Tibial nerve (tissue), 4 donors: ENCODE measurements at regions not wholly inside any gene's neighbourhood (a gene's known extent, or its start where the extent isn't known, plus 50 kb on each side); places are given as distances from the start of the nearest gene placed in this dataset.

Experiments used
- DNase-seq, 2 donors: peaks; one replicate each; pipeline ENCODE4 v3.0.0-alpha.2; 2019; ENCODE audit warnings: low spot score in 2 of 2
- H3K27ac ChIP-seq, 4 donors: fragments of 200-600 bp; sonication (generic) in 3 of 4; one replicate each; pipeline ENCODE4 v1.5.1; 2017 to 2019; ENCODE audit warnings: mild to moderate bottlenecking in 1 of 4
- H3K27me3 ChIP-seq, 2 donors: fragments of 200-600 bp; sonication (generic) in 1 of 2; one replicate each; pipeline versions ENCODE4 v1.5.1 to v1.6.0; 2017 to 2019
- H3K36me3 ChIP-seq, 3 donors: fragments of 200-600 bp; sonication (generic); one replicate each; pipeline ENCODE4 v1.5.1; 2018 to 2019
- H3K4me1 ChIP-seq, 4 donors: fragments of 200-600 bp; sonication (generic) in 3 of 4; one replicate each; pipeline ENCODE4 v1.5.1; 2017 to 2019
- H3K4me3 ChIP-seq, 4 donors: fragments of 200-600 bp; sonication (generic) in 3 of 4; one replicate each; pipeline ENCODE4 v1.5.1; 2017 to 2019; ENCODE audit warnings: mild to moderate bottlenecking in 1 of 4, moderate library complexity in 1 of 4
- H3K9me3 ChIP-seq, 4 donors: fragments of 200-600 bp; sonication (generic) in 3 of 4; one replicate each; pipeline ENCODE4 v1.5.1; 2017 to 2019
- CTCF ChIP-seq, 5 experiments: fragments of 200-600 bp in 3 of 5; fragments of 450-650 bp in 2 of 5; sonication (generic) in 3 of 5; IDR thresholded peaks; one replicate each; pipeline ENCODE4 v1.5.1; 2016 to 2019; ENCODE audit warnings: antibody characterized with exemption in 5 of 5, mild to moderate bottlenecking in 3 of 5, moderate library complexity in 2 of 5
- EP300 ChIP-seq, 2 donors: sonication (generic); formaldehyde crosslinking; IDR thresholded peaks; one replicate each; pipeline ENCODE4 v1.6.1; 2017; ENCODE audit warnings: antibody characterized with exemption in 2 of 2, mild to moderate bottlenecking in 1 of 2
- POLR2A ChIP-seq, 2 donors: fragments of 450-650 bp; IDR thresholded peaks; one replicate each; pipeline ENCODE4 v1.6.1; 2017; ENCODE audit warnings: antibody characterized with exemption in 2 of 2, mild to moderate bottlenecking in 2 of 2, moderate library complexity in 2 of 2
- WGBS, 2 donors: methylation state at CpG; one replicate each; pipeline ENCODE4 v1.1.5; 2018; 5-methylcytosine and 5-hydroxymethylcytosine counted together

GRCh38 chr14:60563113-60563512, 54.2 kb downstream of the SIX6 start:
- Histone ChIP-seq H3K4me1 (peaks cover 0 to 20% (median 0%) of the 10 kb centered on the region in 4 donors), H3K27ac (no peak overlapping the region), H3K36me3 (no peaks in the 10 kb centered on the region), H3K4me3 (no peak overlapping the region), H3K27me3 (no peaks in the 10 kb centered on the region), H3K9me3 (no peaks in the 10 kb centered on the region)
- TF ChIP-seq EP300 (IDR thresholded peaks at IDR 0.05) (no peak), POLR2A (IDR thresholded peaks at IDR 0.05) (no peak), CTCF (IDR thresholded peaks at IDR 0.05) (no peak)
- DNase-seq, result no peak
- 22 to 34% methylated on average over 2 of the region's 2 CpGs for WGBS, 2 donors

GRCh38 chr14:60565211-60565610, 56.3 kb downstream of the SIX6 start:
- no peak overlapping the region for H3K27ac ChIP-seq
- no peak for DNase-seq
- WGBS, 2 donors, result 50 to 60% methylated on average over 6 of the region's 6 CpGs

GRCh38 chr14:60566101-60566500, 57.2 kb downstream of the SIX6 start:
- Histone ChIP-seq H3K27me3 (no peaks in the 10 kb centered on the region), H3K4me3 (no peak overlapping the region), H3K36me3 (no peaks in the 10 kb centered on the region), H3K4me1 (peaks cover 0 to 20% (median 0%) of the 10 kb centered on the region in 4 donors), H3K9me3 (no peaks in the 10 kb centered on the region), H3K27ac (no peak overlapping the region)
- DNase-seq, result no peak
- TF ChIP-seq CTCF (IDR thresholded peaks at IDR 0.05), result no peak
- TF ChIP-seq EP300 (IDR thresholded peaks at IDR 0.05), result no peak
- no peak for TF ChIP-seq POLR2A (IDR thresholded peaks at IDR 0.05)
- 81 to 84% methylated on average over 5 of the region's 5 CpGs for WGBS, 2 donors

More at GRCh38 chr14:60565211-60565610, 56.3 kb downstream of the SIX6 start:
- TF ChIP-seq CTCF (IDR thresholded peaks at IDR 0.05) (no peak), EP300 (IDR thresholded peaks at IDR 0.05) (no peak), POLR2A (IDR thresholded peaks at IDR 0.05) (no peak)
- H3K27me3 ChIP-seq, result no peaks in the 10 kb centered on the region
- no peak overlapping the region for H3K4me3 ChIP-seq
- no peaks in the 10 kb centered on the region for H3K9me3 ChIP-seq
- H3K36me3 ChIP-seq, result no peaks in the 10 kb centered on the region
- H3K4me1 ChIP-seq, result peaks cover 0 to 20% (median 0%) of the 10 kb centered on the region in 4 donors

- no peak for DNase-seq
- no peak for TF ChIP-seq CTCF (IDR thresholded peaks at IDR 0.05)
- peak in 1 of 2 donors; percentile 54 for TF ChIP-seq EP300 (IDR thresholded peaks at IDR 0.05)
- H3K27ac ChIP-seq, result no peak overlapping the region
- H3K27me3 ChIP-seq, result no peaks in the 10 kb centered on the region
- H3K4me1 ChIP-seq, result no peaks in the 10 kb centered on the region
- WGBS, 2 donors, result 64 to 71% methylated on average over 4 of the region's 4 CpGs
- H3K36me3 ChIP-seq, result no peaks in the 10 kb centered on the region
- no peak overlapping the region for H3K4me3 ChIP-seq
- H3K9me3 ChIP-seq, result no peaks in the 10 kb centered on the region
These were observed 65.1 kb downstream of the SIX6 start for GRCh38 chr14:60573943-60574495.

GRCh38 chr14:60575008-60575407, 66.1 kb downstream of the SIX6 start:
- Histone ChIP-seq H3K4me1 (no peaks in the 10 kb centered on the region), H3K9me3 (no peaks in the 10 kb centered on the region), H3K36me3 (no peaks in the 10 kb centered on the region), H3K4me3 (no peak overlapping the region), H3K27me3 (no peaks in the 10 kb centered on the region), H3K27ac (no peak overlapping the region)
- no peak for DNase-seq
- TF ChIP-seq POLR2A (IDR thresholded peaks at IDR 0.05), result no peak
- TF ChIP-seq CTCF (IDR thresholded peaks at IDR 0.05), result no peak
- no peak for TF ChIP-seq EP300 (IDR thresholded peaks at IDR 0.05)
- WGBS, 2 donors, result 87 to 90% methylated on average over 2 of the region's 2 CpGs
